ENCODE measurements at regions not wholly inside any gene's neighbourhood (a gene's known extent, or its start where the extent isn't known, plus 50 kb on each side); places are given as distances from the start of the nearest gene placed in this dataset.

- no peak overlapping the region for H3K4me3 ChIP-seq (ENCODE audit: low read length)
- no peaks in the 10 kb centered on the region for H3K27me3 ChIP-seq (replicated peaks; ENCODE audit: insufficient read depth, low read length)
- no peaks in the 10 kb centered on the region for H3F3A ChIP-seq (ENCODE audit: insufficient read depth, low read length)
- no peak for DNase-seq
- H3K4me1 ChIP-seq (ENCODE audit: low read length) = 0 out of 2 replicates have a peak, but pooled peaks cover 3% of the 10 kb centered on the region
- H3K36me3 ChIP-seq (replicated peaks; ENCODE audit: insufficient read depth, low read length) = no peaks in the 10 kb centered on the region
- H3K4me2 ChIP-seq (ENCODE audit: low read depth, low read length) = peak overlapping the region; percentile 2; the same call in 1 of the 2 replicates
- no peak overlapping the region for H2AFZ ChIP-seq (ENCODE audit: low read length)
- no peaks in the 10 kb centered on the region for H3K79me2 ChIP-seq (ENCODE audit: low read length)
- no peaks in the 10 kb centered on the region for H4K20me1 ChIP-seq (ENCODE audit: insufficient read depth, low read length)
- no peaks in the 10 kb centered on the region for H3K9me2 ChIP-seq (replicated peaks; ENCODE audit: insufficient read depth, low read length)
- H3K27ac ChIP-seq (ENCODE audit: low read length) = no peak overlapping the region
- no peaks in the 10 kb centered on the region for H3K9me3 ChIP-seq (replicated peaks; ENCODE audit: insufficient read depth, low read length)
- no peak overlapping the region for H3K9ac ChIP-seq (ENCODE audit: low read length)
- TF ChIP-seq CTCF (IDR thresholded peaks at IDR 0.05; ENCODE audit: low read length) (no peak), EZH2phosphoT487 (IDR thresholded peaks at IDR 0.05; ENCODE audit: low read length) (no peak), EZH2 (optimal IDR thresholded peaks at IDR 0.05; ENCODE audit: low read depth, low read length) (no peak)
These were observed 142.4 kb upstream of the IRX4 start for GRCh38 chr5:2024986-2025721.

DNA sequence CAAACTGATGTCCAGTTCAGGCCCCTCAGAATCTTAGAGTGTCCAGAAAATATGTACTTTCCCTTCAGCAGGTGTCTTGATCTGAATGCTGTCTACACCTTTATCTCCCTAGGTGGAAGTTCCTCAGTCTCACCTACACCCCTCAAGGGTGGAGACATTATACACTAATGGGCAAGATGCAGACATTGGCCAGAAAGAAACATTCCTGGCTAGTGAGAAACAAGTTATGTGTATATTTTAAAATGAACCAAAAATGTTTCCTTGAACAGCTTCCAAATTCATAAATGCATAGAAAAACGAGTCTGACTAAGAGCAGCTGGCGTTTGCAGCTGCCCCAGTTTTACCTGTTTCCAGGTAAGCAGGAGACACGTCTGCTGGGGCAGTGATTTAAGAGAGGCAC, 140.5 kb upstream of the IRX4 start:
- Histone ChIP-seq H3K27ac (ENCODE audit: low read length) (no peak overlapping the region), H3F3A (ENCODE audit: insufficient read depth, low read length) (no peaks in the 10 kb centered on the region), H3K9me3 (replicated peaks; ENCODE audit: insufficient read depth, low read length) (no peaks in the 10 kb centered on the region), H3K9me2 (replicated peaks; ENCODE audit: insufficient read depth, low read length) (no peaks in the 10 kb centered on the region), H3K4me3 (ENCODE audit: low read length) (no peak overlapping the region), H3K36me3 (replicated peaks; ENCODE audit: insufficient read depth, low read length) (no peaks in the 10 kb centered on the region), H3K9ac (ENCODE audit: low read length) (no peak overlapping the region), H3K4me2 (ENCODE audit: low read depth, low read length) (no peak overlapping the region), H3K27me3 (replicated peaks; ENCODE audit: insufficient read depth, low read length) (no peaks in the 10 kb centered on the region), H4K20me1 (ENCODE audit: insufficient read depth, low read length) (no peaks in the 10 kb centered on the region), H3K4me1 (ENCODE audit: low read length) (0 out of 2 replicates have a peak, but pooled peaks cover 3% of the 10 kb centered on the region), H2AFZ (ENCODE audit: low read length) (no peak overlapping the region), H3K79me2 (ENCODE audit: low read length) (no peaks in the 10 kb centered on the region)
- TF ChIP-seq EZH2phosphoT487 (IDR thresholded peaks at IDR 0.05; ENCODE audit: low read length) (no peak), EZH2 (optimal IDR thresholded peaks at IDR 0.05; ENCODE audit: low read depth, low read length) (no peak), CTCF (IDR thresholded peaks at IDR 0.05; ENCODE audit: low read length) (no peak)
- no peak for DNase-seq

GRCh38 chr5:2022436-2022835, 139.7 kb upstream of the IRX4 start:
- no peaks in the 10 kb centered on the region for H3K27me3 ChIP-seq (replicated peaks; ENCODE audit: insufficient read depth, low read length)
- H3K9ac ChIP-seq (ENCODE audit: low read length) = no peak overlapping the region
- no peak overlapping the region for H2AFZ ChIP-seq (ENCODE audit: low read length)
- H3K27ac ChIP-seq (ENCODE audit: low read length) = no peak overlapping the region
- DNase-seq = no peak
- H4K20me1 ChIP-seq (ENCODE audit: insufficient read depth, low read length) = no peaks in the 10 kb centered on the region
- H3K4me2 ChIP-seq (ENCODE audit: low read depth, low read length) = no peak overlapping the region
- no peaks in the 10 kb centered on the region for H3K9me2 ChIP-seq (replicated peaks; ENCODE audit: insufficient read depth, low read length)
- no peaks in the 10 kb centered on the region for H3K79me2 ChIP-seq (ENCODE audit: low read length)
- no peaks in the 10 kb centered on the region for H3K36me3 ChIP-seq (replicated peaks; ENCODE audit: insufficient read depth, low read length)
- H3K9me3 ChIP-seq (replicated peaks; ENCODE audit: insufficient read depth, low read length) = no peaks in the 10 kb centered on the region
- TF ChIP-seq EZH2 (optimal IDR thresholded peaks at IDR 0.05; ENCODE audit: low read depth, low read length) = no peak
- no peak for TF ChIP-seq CTCF (IDR thresholded peaks at IDR 0.05; ENCODE audit: low read length)
- TF ChIP-seq EZH2phosphoT487 (IDR thresholded peaks at IDR 0.05; ENCODE audit: low read length) = no peak
- H3F3A ChIP-seq (ENCODE audit: insufficient read depth, low read length) = no peaks in the 10 kb centered on the region
- H3K4me1 ChIP-seq (ENCODE audit: low read length) = 0 out of 2 replicates have a peak, but pooled peaks cover 3% of the 10 kb centered on the region
- no peak overlapping the region for H3K4me3 ChIP-seq (ENCODE audit: low read length)
